Activated CD8-positive, alpha-beta T cell treated with anti-CD3 and anti-CD28 coated beads, Interleukin-2, amount 10 ng/mL, durations not matched to agents 7 days and 5 days (primary cell): ENCODE measurements at regions not wholly inside any gene's neighbourhood (a gene's known extent, or its start where the extent isn't known, plus 50 kb on each side); places are given as distances from the start of the nearest gene placed in this dataset.

Experiments
- ATAC-seq: fragments of 150-1000 bp; cut with Tn5 transposase; one replicate; pipeline ENCODE4 v1.10.0; 2021; ENCODE audit warnings: moderate library complexity
- CTCF ChIA-PET: fragments of 350-600 bp; sonication (Branson Sonifier 250); formaldehyde crosslinking; loops from one replicate; lab custom pipeline; 2021; ENCODE audit warnings: antibody characterized with exemption; lab: Charles Lee
- POLR2A ChIA-PET: fragments of 350-600 bp; sonication (Branson Sonifier 250); formaldehyde crosslinking; loops from one replicate; lab custom pipeline; 2021; ENCODE audit warnings: antibody characterized with exemption; lab: Charles Lee
- DNase-seq: peaks from one replicate; pipeline ENCODE4 v3.0.0-alpha.2; 2020
- H3K27ac Mint-ChIP-seq: one replicate; pipeline ENCODE4 v1.8.0; 2021; ENCODE audit warnings: mild to moderate bottlenecking, mixed read lengths
- H3K27me3 Mint-ChIP-seq: one replicate; pipeline ENCODE4 v1.8.0; 2021; ENCODE audit warnings: low read depth, mixed read lengths
- H3K36me3 Mint-ChIP-seq: one replicate; pipeline ENCODE4 v1.8.0; 2021; ENCODE audit warnings: low read depth, mixed read lengths
- H3K4me1 Mint-ChIP-seq: one replicate; pipeline ENCODE4 v1.8.0; 2021; ENCODE audit warnings: low read depth, mixed read lengths
- H3K4me3 Mint-ChIP-seq: one replicate; pipeline ENCODE4 v1.8.0; 2021; ENCODE audit warnings: mild to moderate bottlenecking, mixed read lengths
- H3K9me3 Mint-ChIP-seq: one replicate; pipeline ENCODE4 v1.8.0; 2022; ENCODE audit warnings: mixed read lengths; ENCODE audit not compliant: insufficient read depth

GRCh38 chr2:52084759-52085158 lies 1052.8 kb upstream of the NRXN1 start:
- Mint-ChIP-seq H3K4me3 (no peak overlapping the region), H3K4me1 (no peaks in the 10 kb centered on the region), H3K27ac (no peak overlapping the region), H3K9me3 (peaks cover 4% of the 10 kb centered on the region), H3K36me3 (no peaks in the 10 kb centered on the region), H3K27me3 (no peaks in the 10 kb centered on the region)
- POLR2A ChIA-PET: no interaction called here
- DNase-seq (no peak), ATAC-seq (no peak)
- CTCF ChIA-PET: no interaction called here

- ChIA-PET POLR2A (no interaction called here), CTCF (no interaction called here)
- H3K27ac Mint-ChIP-seq: no peak overlapping the region
- no peak overlapping the region for H3K4me3 Mint-ChIP-seq
- no peaks in the 10 kb centered on the region for H3K27me3 Mint-ChIP-seq
- ATAC-seq (no peak), DNase-seq (no peak)
- H3K4me1 Mint-ChIP-seq: no peaks in the 10 kb centered on the region
- peaks cover 10% of the 10 kb centered on the region for H3K9me3 Mint-ChIP-seq
- no peaks in the 10 kb centered on the region for H3K36me3 Mint-ChIP-seq
Observed at GRCh38 chr2:52083214-52083613, 1051.3 kb upstream of the NRXN1 start.

GRCh38 chr2:52082646-52083045 lies 1050.7 kb upstream of the NRXN1 start:
- Mint-ChIP-seq H3K27ac (no peak overlapping the region), H3K36me3 (no peaks in the 10 kb centered on the region), H3K4me3 (no peak overlapping the region), H3K4me1 (no peaks in the 10 kb centered on the region), H3K9me3 (peaks cover 10% of the 10 kb centered on the region), H3K27me3 (no peaks in the 10 kb centered on the region)
- ATAC-seq (no peak), DNase-seq (no peak)
- POLR2A ChIA-PET: no interaction called here
- CTCF ChIA-PET: no interaction called here

- H3K27me3 Mint-ChIP-seq: no peaks in the 10 kb centered on the region
- ATAC-seq: no peak
- ChIA-PET POLR2A (no interaction called here), CTCF (no interaction called here)
- no peak overlapping the region for H3K4me3 Mint-ChIP-seq
- H3K36me3 Mint-ChIP-seq: no peaks in the 10 kb centered on the region
- H3K4me1 Mint-ChIP-seq: no peaks in the 10 kb centered on the region
- DNase-seq: no peak
- peaks cover 12% of the 10 kb centered on the region for H3K9me3 Mint-ChIP-seq
- no peak overlapping the region for H3K27ac Mint-ChIP-seq
Observed at GRCh38 chr2:52079602-52080001, 1047.7 kb upstream of the NRXN1 start.

GRCh38 chr2:52077159-52077558 lies 1045.2 kb upstream of the NRXN1 start:
- Mint-ChIP-seq H3K9me3 (peaks cover 12% of the 10 kb centered on the region), H3K4me3 (no peak overlapping the region), H3K27me3 (no peaks in the 10 kb centered on the region), H3K36me3 (no peaks in the 10 kb centered on the region), H3K4me1 (no peaks in the 10 kb centered on the region), H3K27ac (no peak overlapping the region)
- ChIA-PET POLR2A (no interaction called here), CTCF (no interaction called here)
- no peak for ATAC-seq
- no peak for DNase-seq

- Mint-ChIP-seq H3K36me3 (no peaks in the 10 kb centered on the region), H3K27ac (no peak overlapping the region), H3K9me3 (peaks cover 12% of the 10 kb centered on the region), H3K4me1 (no peaks in the 10 kb centered on the region), H3K27me3 (no peaks in the 10 kb centered on the region), H3K4me3 (no peak overlapping the region)
- DNase-seq (no peak), ATAC-seq (no peak)
- ChIA-PET CTCF (no interaction called here), POLR2A (no interaction called here)
Observed at GRCh38 chr2:52074130-52074719, 1042.3 kb upstream of the NRXN1 start.

GRCh38 chr2:52072949-52073348 lies 1041.0 kb upstream of the NRXN1 start:
- ATAC-seq (no peak), DNase-seq (no peak)
- ChIA-PET POLR2A (no interaction called here), CTCF (no interaction called here)
- no peaks in the 10 kb centered on the region for H3K36me3 Mint-ChIP-seq
- no peak overlapping the region for H3K27ac Mint-ChIP-seq
- H3K27me3 Mint-ChIP-seq: no peaks in the 10 kb centered on the region
- no peaks in the 10 kb centered on the region for H3K4me1 Mint-ChIP-seq
- H3K4me3 Mint-ChIP-seq: no peak overlapping the region
- peaks cover 6% of the 10 kb centered on the region for H3K9me3 Mint-ChIP-seq

- no peak for ATAC-seq
- Mint-ChIP-seq H3K27me3 (no peaks in the 10 kb centered on the region), H3K27ac (no peak overlapping the region), H3K4me3 (no peak overlapping the region), H3K36me3 (no peaks in the 10 kb centered on the region), H3K9me3 (peaks cover under 1% of the 10 kb centered on the region), H3K4me1 (no peaks in the 10 kb centered on the region)
- ChIA-PET POLR2A (no interaction called here), CTCF (no interaction called here)
- no peak for DNase-seq
Observed at GRCh38 chr2:52070665-52071064, 1038.7 kb upstream of the NRXN1 start.

GRCh38 chr2:52064234-52064633 lies 1032.3 kb upstream of the NRXN1 start:
- POLR2A ChIA-PET: no interaction called here
- Mint-ChIP-seq H3K9me3 (peaks cover 23% of the 10 kb centered on the region), H3K27me3 (no peaks in the 10 kb centered on the region), H3K36me3 (no peaks in the 10 kb centered on the region), H3K4me3 (no peak overlapping the region), H3K4me1 (no peaks in the 10 kb centered on the region), H3K27ac (no peak overlapping the region)
- CTCF ChIA-PET: no interaction called here
- no peak for DNase-seq
- no peak for ATAC-seq

- H3K9me3 Mint-ChIP-seq: peaks cover 31% of the 10 kb centered on the region
- no peaks in the 10 kb centered on the region for H3K27me3 Mint-ChIP-seq
- H3K4me3 Mint-ChIP-seq: no peak overlapping the region
- POLR2A ChIA-PET: no interaction called here
- CTCF ChIA-PET: no interaction called here
- H3K27ac Mint-ChIP-seq: no peak overlapping the region
- no peaks in the 10 kb centered on the region for H3K36me3 Mint-ChIP-seq
- no peaks in the 10 kb centered on the region for H3K4me1 Mint-ChIP-seq
- DNase-seq (no peak), ATAC-seq (no peak)
Observed at GRCh38 chr2:52054824-52055223, 1022.9 kb upstream of the NRXN1 start.

GRCh38 chr2:52036853-52037252 lies 1004.9 kb upstream of the NRXN1 start:
- Mint-ChIP-seq H3K27me3 (no peaks in the 10 kb centered on the region), H3K27ac (no peak overlapping the region), H3K4me1 (no peaks in the 10 kb centered on the region), H3K36me3 (no peaks in the 10 kb centered on the region), H3K4me3 (no peak overlapping the region), H3K9me3 (peaks cover 6% of the 10 kb centered on the region)
- ChIA-PET POLR2A (no interaction called here), CTCF (no interaction called here)
- ATAC-seq (no peak), DNase-seq (no peak)

GRCh38 chr2:52036024-52036423 lies 1004.1 kb upstream of the NRXN1 start:
- no peaks in the 10 kb centered on the region for H3K27me3 Mint-ChIP-seq
- H3K4me1 Mint-ChIP-seq: no peaks in the 10 kb centered on the region
- no peaks in the 10 kb centered on the region for H3K36me3 Mint-ChIP-seq
- no peak overlapping the region for H3K4me3 Mint-ChIP-seq
- H3K9me3 Mint-ChIP-seq: peaks cover 6% of the 10 kb centered on the region
- CTCF ChIA-PET: no interaction called here
- ATAC-seq (no peak), DNase-seq (no peak)
- H3K27ac Mint-ChIP-seq: no peak overlapping the region
- POLR2A ChIA-PET: no interaction called here

- ChIA-PET CTCF (no interaction called here), POLR2A (no interaction called here)
- no peak overlapping the region for H3K27ac Mint-ChIP-seq
- DNase-seq: no peak
- no peak for ATAC-seq
- no peaks in the 10 kb centered on the region for H3K27me3 Mint-ChIP-seq
- H3K9me3 Mint-ChIP-seq: peaks cover 6% of the 10 kb centered on the region
- H3K36me3 Mint-ChIP-seq: no peaks in the 10 kb centered on the region
- H3K4me1 Mint-ChIP-seq: no peaks in the 10 kb centered on the region
- no peak overlapping the region for H3K4me3 Mint-ChIP-seq
Observed at GRCh38 chr2:52035391-52035790, 1003.5 kb upstream of the NRXN1 start.
